Pancreas (tissue), 10 donors: ENCODE measurements at regions not wholly inside any gene's neighbourhood (a gene's known extent, or its start where the extent isn't known, plus 50 kb on each side); places are given as distances from the start of the nearest gene placed in this dataset.

Source experiments
- ATAC-seq, 4 donors: fragments of 200-7000 bp; cut with Tn5 transposase; one replicate each; pipeline versions ENCODE4 v1.8.0 to v1.9.1; 2020; ENCODE audit warnings: mild to moderate bottlenecking in 4 of 4, moderate library complexity in 4 of 4
- DNase-seq, 6 donors: peaks; one replicate each; pipeline ENCODE4 v3.0.0-alpha.2; 2020
- FAIRE-seq: peaks from 2 replicates; lab custom pipeline; 2012; peaks lifted over from hg19 to GRCh38; lab: Jason Lieb, UNC
- H3K27ac ChIP-seq, 4 donors: fragments of 200-600 bp; sonication (generic); 1 replicate in 3 of 4; 2 replicates in 1 of 4; pipeline versions ENCODE4 v1.5.0 to v1.8.0; 2020
- H3K27me3 ChIP-seq, 4 donors: fragments of 200-600 bp; one replicate each; pipeline ENCODE4 v1.8.0; 2021
- H3K36me3 ChIP-seq, 3 donors: fragments of 200-600 bp; sonication (generic) in 1 of 3; one replicate each; pipeline versions ENCODE4 v1.5.0 to v1.8.0; 2020 to 2021
- H3K4me1 ChIP-seq, 3 donors: fragments of 200-600 bp; one replicate each; pipeline ENCODE4 v1.8.0; 2021
- H3K4me3 ChIP-seq, 4 donors: fragments of 200-600 bp; sonication (generic) in 2 of 4; one replicate each; pipeline versions ENCODE4 v1.5.0 to v1.8.0; 2020 to 2021
- H3K9me3 ChIP-seq, 4 donors: fragments of 200-600 bp; one replicate each; pipeline ENCODE4 v1.8.0; 2021
- WGBS, 2 donors: extraction: QIAGEN DNeasy Blood & Tissue Kit; methylation state at CpG; one replicate each; pipeline ENCODE4 v1.1.7; 2013; 5-methylcytosine and 5-hydroxymethylcytosine counted together
- intact Hi-C, 3 donors: fragments of 100-400 bp; cut with DNase I; formaldehyde crosslinking; loops; one replicate each; pipeline versions ENCODE4 v1.11.1 to v1.14.2; 2022
- TF ChIP-seq, protein P1 (sequence below), 4 donors: fragments of 200-600 bp; sonication (generic) in 3 of 4; IDR thresholded peaks; one replicate each; pipeline versions ENCODE4 v1.5.0 to v1.8.0; 2021; ENCODE audit warnings: antibody characterized with exemption in 4 of 4
- donor health status: healthy with polysubstance abuse.
- donor health status: DM: no; HTN: no; CAD: no; lungs with moderate emphysema.
- donor health status: DM: no; HTN: no; CAD: no.
- donor health status: control.
- donor health status: control.
- donor health status: Bipolar disorder and iron deficiency.
- donor health status: DM: yes; HTN: yes; CAD: no.
- donor health status: DM: no; HTN: no; CAD: no.
- donor health status: DM: no; HTN: no; CAD: no.
- donor health status: DM: yes; HTN: yes; CAD: no.

DNA sequence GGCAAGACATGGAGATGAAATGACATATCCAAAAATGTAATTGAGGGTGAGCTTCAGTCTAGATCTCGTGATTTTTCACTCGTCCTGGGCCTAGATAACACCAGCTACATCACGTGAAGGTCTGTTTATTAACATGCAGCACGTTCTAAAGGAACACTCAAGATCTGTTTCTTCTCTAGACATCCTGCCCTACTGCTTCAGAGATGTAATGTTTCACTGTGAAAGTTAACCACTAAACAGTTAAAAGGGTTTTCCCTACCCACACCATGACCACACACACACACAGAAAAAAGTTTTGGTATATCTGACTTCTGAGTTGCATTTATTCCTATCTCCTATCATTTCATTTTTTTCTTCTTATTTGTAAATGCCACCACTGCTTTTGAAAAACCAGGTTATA, 52.3 kb upstream of the SMIM31 start:
- no peak overlapping the region for H3K4me3 ChIP-seq
- H3K9me3 ChIP-seq: no peaks in the 10 kb centered on the region
- H3K36me3 ChIP-seq: no peaks in the 10 kb centered on the region
- ATAC-seq: no peak
- intact Hi-C loops: no loop called here
- DNase-seq: no peak
- TF ChIP-seq, protein P1, sequence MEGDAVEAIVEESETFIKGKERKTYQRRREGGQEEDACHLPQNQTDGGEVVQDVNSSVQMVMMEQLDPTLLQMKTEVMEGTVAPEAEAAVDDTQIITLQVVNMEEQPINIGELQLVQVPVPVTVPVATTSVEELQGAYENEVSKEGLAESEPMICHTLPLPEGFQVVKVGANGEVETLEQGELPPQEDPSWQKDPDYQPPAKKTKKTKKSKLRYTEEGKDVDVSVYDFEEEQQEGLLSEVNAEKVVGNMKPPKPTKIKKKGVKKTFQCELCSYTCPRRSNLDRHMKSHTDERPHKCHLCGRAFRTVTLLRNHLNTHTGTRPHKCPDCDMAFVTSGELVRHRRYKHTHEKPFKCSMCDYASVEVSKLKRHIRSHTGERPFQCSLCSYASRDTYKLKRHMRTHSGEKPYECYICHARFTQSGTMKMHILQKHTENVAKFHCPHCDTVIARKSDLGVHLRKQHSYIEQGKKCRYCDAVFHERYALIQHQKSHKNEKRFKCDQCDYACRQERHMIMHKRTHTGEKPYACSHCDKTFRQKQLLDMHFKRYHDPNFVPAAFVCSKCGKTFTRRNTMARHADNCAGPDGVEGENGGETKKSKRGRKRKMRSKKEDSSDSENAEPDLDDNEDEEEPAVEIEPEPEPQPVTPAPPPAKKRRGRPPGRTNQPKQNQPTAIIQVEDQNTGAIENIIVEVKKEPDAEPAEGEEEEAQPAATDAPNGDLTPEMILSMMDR (IDR thresholded peaks at IDR 0.05): no peak
- 29 to 42% methylated on average over 4 of the region's 4 CpGs for WGBS, 2 donors
- H3K4me1 ChIP-seq: no peaks in the 10 kb centered on the region
- FAIRE-seq: no peak
- no peaks in the 10 kb centered on the region for H3K27me3 ChIP-seq
- no peak overlapping the region for H3K27ac ChIP-seq
